Neural progenitor cell (in vitro differentiated cells): ENCODE measurements at regions not wholly inside any gene's neighbourhood (a gene's known extent, or its start where the extent isn't known, plus 50 kb on each side); places are given as distances from the start of the nearest gene placed in this dataset.

Experiments
- DNase-seq: peaks from one replicate; pipeline ENCODE4 v3.0.0-alpha.2; 2016; ENCODE audit warnings: low spot score
- H2AFZ ChIP-seq: fragments of 200-600 bp; sonication (generic); replicated peaks from 2 replicates; pipeline ENCODE4 v1.6.1; 2016; ENCODE audit warnings: antibody characterized with exemption
- H3F3A ChIP-seq: fragments of 200-600 bp; sonication (generic); 2 replicates; pipeline ENCODE4 v1.6.1; 2016; ENCODE audit warnings: antibody characterized with exemption, low read depth
- H3K27ac ChIP-seq: fragments of 200-600 bp; sonication (generic); 2 replicates; pipeline ENCODE4 v1.5.1; 2016; ENCODE audit warnings: mild to moderate bottlenecking
- H3K27me3 ChIP-seq: fragments of 200-600 bp; sonication (generic); 2 replicates; pipeline ENCODE4 v1.6.1; 2016; ENCODE audit warnings: mild to moderate bottlenecking, moderate library complexity
- H3K36me3 ChIP-seq: fragments of 200-600 bp; sonication (generic); 2 replicates; pipeline ENCODE4 v1.5.1; 2016
- H3K4me1 ChIP-seq: fragments of 200-600 bp; sonication (generic); 2 replicates; pipeline ENCODE4 v1.6.1; 2016; ENCODE audit warnings: mixed run types
- H3K4me2 ChIP-seq: fragments of 200-600 bp; sonication (generic); 2 replicates; pipeline ENCODE4 v1.6.1; 2016
- H3K4me3 ChIP-seq: fragments of 200-600 bp; sonication (generic); 2 replicates; pipeline ENCODE4 v1.5.1; 2016
- H3K79me2 ChIP-seq: fragments of 200-600 bp; sonication (generic); 2 replicates; pipeline ENCODE4 v1.6.1; 2016; ENCODE audit warnings: low read depth
- H3K9ac ChIP-seq: fragments of 200-600 bp; sonication (generic); 2 replicates; pipeline ENCODE4 v1.6.1; 2016
- H3K9me3 ChIP-seq: fragments of 200-600 bp; sonication (generic); 2 replicates; pipeline ENCODE4 v1.5.1; 2016; ENCODE audit warnings: low read depth
- H4K20me1 ChIP-seq: fragments of 200-600 bp; sonication (generic); 2 replicates; pipeline ENCODE4 v1.6.1; 2016; ENCODE audit warnings: low read depth
- H3K27ac Mint-ChIP-seq: 3 replicates; pipeline ENCODE4 v1.8.0; 2021; ENCODE audit warnings: mixed read lengths
- H3K27me3 Mint-ChIP-seq: 2 replicates; pipeline ENCODE4 v1.8.0; 2022; ENCODE audit warnings: low read depth, mild to moderate bottlenecking, inconsistent platforms, moderate library complexity, mixed read lengths; ENCODE audit not compliant: insufficient read depth
- H3K36me3 Mint-ChIP-seq: 3 replicates; pipeline ENCODE4 v1.8.0; 2021; ENCODE audit warnings: mixed read lengths
- H3K4me1 Mint-ChIP-seq: 3 replicates; pipeline ENCODE4 v1.8.0; 2021; ENCODE audit warnings: mixed read lengths
- H3K4me3 Mint-ChIP-seq: 3 replicates; pipeline ENCODE4 v1.8.0; 2021; ENCODE audit warnings: mild to moderate bottlenecking, moderate library complexity, mixed read lengths
- H3K9me3 Mint-ChIP-seq: 3 replicates; pipeline ENCODE4 v1.8.0; 2020; ENCODE audit warnings: mixed read lengths
- EZH2 ChIP-seq: fragments of 200-600 bp; sonication (generic); IDR thresholded peaks from 2 replicates; pipeline ENCODE4 v1.6.1; 2017; ENCODE audit warnings: antibody characterized with exemption, mild to moderate bottlenecking, moderate library complexity
- EZH2phosphoT487 ChIP-seq: fragments of 200-600 bp; sonication (generic); IDR thresholded peaks from 2 replicates; pipeline ENCODE4 v1.6.1; 2017; ENCODE audit warnings: antibody characterized with exemption
- TF ChIP-seq, protein P1 (sequence below): fragments of 200-600 bp; sonication (generic); IDR thresholded peaks from 2 replicates; pipeline ENCODE4 v1.5.1; 2017; ENCODE audit warnings: antibody characterized with exemption, mild to moderate bottlenecking

- Histone ChIP-seq H3K4me2 (no peak overlapping the region), H3K4me3 (no peak overlapping the region), H4K20me1 (no peaks in the 10 kb centered on the region), H3K9ac (no peak overlapping the region), H3K4me1 (peaks cover 3% of the 10 kb centered on the region), H3K9me3 (no peaks in the 10 kb centered on the region), H3K36me3 (no peaks in the 10 kb centered on the region), H2AFZ (no peak overlapping the region), H3K27me3 (no peaks in the 10 kb centered on the region), H3K27ac (no peak overlapping the region), H3K79me2 (no peaks in the 10 kb centered on the region), H3F3A (no peaks in the 10 kb centered on the region)
- H3K4me3 Mint-ChIP-seq: no peak overlapping the region
- DNase-seq: no peak
- H3K27me3 Mint-ChIP-seq: peaks cover 10% of the 10 kb centered on the region
- H3K9me3 Mint-ChIP-seq: peaks cover 30% of the 10 kb centered on the region
- peaks cover 14% of the 10 kb centered on the region for H3K4me1 Mint-ChIP-seq
- peaks cover 2% of the 10 kb centered on the region for H3K36me3 Mint-ChIP-seq
- H3K27ac Mint-ChIP-seq: no peak overlapping the region
- TF ChIP-seq, protein P1, sequence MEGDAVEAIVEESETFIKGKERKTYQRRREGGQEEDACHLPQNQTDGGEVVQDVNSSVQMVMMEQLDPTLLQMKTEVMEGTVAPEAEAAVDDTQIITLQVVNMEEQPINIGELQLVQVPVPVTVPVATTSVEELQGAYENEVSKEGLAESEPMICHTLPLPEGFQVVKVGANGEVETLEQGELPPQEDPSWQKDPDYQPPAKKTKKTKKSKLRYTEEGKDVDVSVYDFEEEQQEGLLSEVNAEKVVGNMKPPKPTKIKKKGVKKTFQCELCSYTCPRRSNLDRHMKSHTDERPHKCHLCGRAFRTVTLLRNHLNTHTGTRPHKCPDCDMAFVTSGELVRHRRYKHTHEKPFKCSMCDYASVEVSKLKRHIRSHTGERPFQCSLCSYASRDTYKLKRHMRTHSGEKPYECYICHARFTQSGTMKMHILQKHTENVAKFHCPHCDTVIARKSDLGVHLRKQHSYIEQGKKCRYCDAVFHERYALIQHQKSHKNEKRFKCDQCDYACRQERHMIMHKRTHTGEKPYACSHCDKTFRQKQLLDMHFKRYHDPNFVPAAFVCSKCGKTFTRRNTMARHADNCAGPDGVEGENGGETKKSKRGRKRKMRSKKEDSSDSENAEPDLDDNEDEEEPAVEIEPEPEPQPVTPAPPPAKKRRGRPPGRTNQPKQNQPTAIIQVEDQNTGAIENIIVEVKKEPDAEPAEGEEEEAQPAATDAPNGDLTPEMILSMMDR: no peak
- no peak for TF ChIP-seq EZH2
- no peak for TF ChIP-seq EZH2phosphoT487
Measured at GRCh38 chr22:47784367-47784983, 1022.0 kb downstream of the TBC1D22A start.

- Histone ChIP-seq H3K9me3 (no peaks in the 10 kb centered on the region), H3K4me1 (peaks cover 8% of the 10 kb centered on the region), H3K27ac (no peak overlapping the region), H3K79me2 (no peaks in the 10 kb centered on the region), H3K36me3 (no peaks in the 10 kb centered on the region), H4K20me1 (no peaks in the 10 kb centered on the region), H3K27me3 (no peaks in the 10 kb centered on the region), H3K4me3 (no peak overlapping the region), H3K9ac (no peak overlapping the region), H3F3A (no peaks in the 10 kb centered on the region), H3K4me2 (no peak overlapping the region), H2AFZ (no peak overlapping the region)
- Mint-ChIP-seq H3K27me3 (peaks cover 13% of the 10 kb centered on the region), H3K27ac (no peak overlapping the region), H3K36me3 (peaks cover 2% of the 10 kb centered on the region), H3K4me1 (peaks cover 21% of the 10 kb centered on the region), H3K9me3 (peaks cover 30% of the 10 kb centered on the region), H3K4me3 (no peak overlapping the region)
- DNase-seq: peak; percentile 32
- TF ChIP-seq, protein P1: peak; percentile 42
- TF ChIP-seq EZH2phosphoT487 (no peak), EZH2 (no peak)
Measured at GRCh38 chr22:47783433-47784366, 1021.2 kb downstream of the TBC1D22A start.

GRCh38 chr22:47782328-47783075 is 1020.1 kb downstream of the TBC1D22A start:
- Histone ChIP-seq H3K27ac (no peak overlapping the region), H3K4me1 (peaks cover 8% of the 10 kb centered on the region), H4K20me1 (no peaks in the 10 kb centered on the region), H3K4me3 (no peak overlapping the region), H3F3A (no peaks in the 10 kb centered on the region), H3K4me2 (no peak overlapping the region), H3K36me3 (no peaks in the 10 kb centered on the region), H3K9me3 (no peaks in the 10 kb centered on the region), H3K27me3 (no peaks in the 10 kb centered on the region), H2AFZ (no peak overlapping the region), H3K9ac (no peak overlapping the region), H3K79me2 (no peaks in the 10 kb centered on the region)
- peaks cover 2% of the 10 kb centered on the region for H3K36me3 Mint-ChIP-seq
- H3K27ac Mint-ChIP-seq: no peak overlapping the region
- H3K4me3 Mint-ChIP-seq: peak overlapping the region; percentile 20
- peaks cover 16% of the 10 kb centered on the region for H3K4me1 Mint-ChIP-seq
- H3K27me3 Mint-ChIP-seq: peaks cover 13% of the 10 kb centered on the region
- DNase-seq: no peak
- TF ChIP-seq, protein P1: no peak
- TF ChIP-seq EZH2 (no peak), EZH2phosphoT487 (no peak)
- peaks cover 30% of the 10 kb centered on the region for H3K9me3 Mint-ChIP-seq
